Rectal smooth muscle tissue (tissue), 1 donor: ENCODE measurements at regions not wholly inside any gene's neighbourhood (a gene's known extent, or its start where the extent isn't known, plus 50 kb on each side); places are given as distances from the start of the nearest gene placed in this dataset.
A peak's percentile ranks its signal among the peaks of the same experiment; 100 is the strongest.
"Not testable (repeated sequence)": the region's sequence is repeated elsewhere in the genome, so short reads cannot be mapped to it uniquely, and the experiment has no call there.

Experiments used
- H3K27ac ChIP-seq: one replicate; pipeline ENCODE4 v1.7.0; 2013; ENCODE audit warnings: low read depth, low read length, inconsistent platforms
- H3K27me3 ChIP-seq: one replicate; pipeline ENCODE4 v1.7.0; 2013; ENCODE audit warnings: low read length; ENCODE audit not compliant: control insufficient read depth, insufficient read depth
- H3K36me3 ChIP-seq: one replicate; pipeline ENCODE4 v1.7.0; 2013; ENCODE audit warnings: low read length; ENCODE audit not compliant: control insufficient read depth, insufficient read depth
- H3K4me1 ChIP-seq: one replicate; pipeline ENCODE4 v1.7.0; 2013; ENCODE audit warnings: low read length; ENCODE audit not compliant: control insufficient read depth, insufficient read depth
- H3K4me3 ChIP-seq: one replicate; pipeline ENCODE4 v1.7.0; 2013; ENCODE audit warnings: low read length
- H3K9ac ChIP-seq: one replicate; pipeline ENCODE4 v1.7.0; 2013; ENCODE audit warnings: low read length

DNA sequence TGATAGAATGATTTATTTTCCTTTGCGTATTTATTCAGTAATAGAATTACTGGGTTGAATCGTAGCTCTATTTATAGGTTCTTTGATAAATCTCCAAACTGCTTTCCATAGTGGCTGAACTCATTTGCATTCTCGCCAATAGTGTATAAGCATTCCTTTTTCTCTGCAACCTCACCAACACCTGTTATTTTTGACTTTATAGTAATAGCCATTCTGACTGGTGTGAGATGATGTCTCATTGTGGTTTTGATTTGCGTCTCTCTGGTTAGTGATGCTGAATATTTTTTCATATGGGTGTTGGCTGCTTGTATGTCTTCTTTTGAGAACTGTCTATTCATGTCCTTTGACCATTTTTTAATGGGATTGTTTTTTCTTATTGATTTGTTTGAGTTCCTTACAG lies 160.7 kb downstream of the MID1IP1 start:
- Histone ChIP-seq H3K27me3 (no peaks in the 10 kb centered on the region), H3K4me3 (no peak overlapping the region), H3K4me1 (no peaks in the 10 kb centered on the region), H3K9ac (no peak overlapping the region), H3K27ac (no peak overlapping the region), H3K36me3 (no peaks in the 10 kb centered on the region)

DNA sequence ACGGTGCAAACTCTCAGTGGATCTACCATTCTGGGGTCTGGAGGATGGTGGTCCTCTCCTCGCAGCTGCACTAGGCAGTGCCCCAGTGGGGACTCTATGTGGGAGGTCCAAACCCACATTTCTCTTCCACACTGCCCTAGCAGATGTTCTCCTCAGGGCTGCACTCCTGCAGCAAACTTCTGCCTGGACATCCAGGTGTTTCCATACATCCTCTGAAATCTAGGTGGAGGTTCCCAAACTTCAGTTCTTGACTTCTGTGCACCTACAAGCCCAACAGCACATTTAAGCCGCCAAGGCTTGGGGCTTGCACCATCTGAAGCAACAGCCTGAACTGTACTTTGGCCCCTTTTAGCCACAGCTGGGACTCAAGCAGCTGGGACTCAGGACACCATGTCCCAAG lies 162.0 kb downstream of the MID1IP1 start:
- not testable (repeated sequence) for H3K4me1 ChIP-seq, H3K27ac ChIP-seq

DNA sequence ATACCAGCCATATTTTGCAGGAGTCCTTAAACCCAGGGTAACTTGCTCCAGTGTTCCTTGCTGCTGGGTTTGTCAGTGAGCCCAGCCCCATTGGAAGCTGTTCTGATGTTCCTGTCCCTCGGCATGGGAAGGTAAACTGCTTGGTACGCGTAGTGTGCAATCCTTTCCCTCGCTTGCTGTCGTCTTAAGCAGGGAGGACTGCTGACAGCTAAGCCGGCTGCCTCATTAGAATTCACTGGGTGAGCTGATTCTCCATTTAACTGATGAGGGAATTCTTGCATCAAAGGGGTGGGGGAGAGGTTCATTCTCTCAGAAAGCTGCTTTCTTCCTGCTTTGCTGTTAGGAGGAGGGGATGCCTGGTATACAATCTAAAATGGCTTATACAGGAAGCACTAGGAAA lies 164.6 kb downstream of the MID1IP1 start:
- H3K36me3 ChIP-seq: no peaks in the 10 kb centered on the region
- H3K27ac ChIP-seq: no peak overlapping the region
- no peak overlapping the region for H3K4me3 ChIP-seq
- H3K4me1 ChIP-seq: peaks cover 2% of the 10 kb centered on the region
- no peak overlapping the region for H3K9ac ChIP-seq
- no peaks in the 10 kb centered on the region for H3K27me3 ChIP-seq

More for the DNA sequence above, 162.0 kb downstream of the MID1IP1 start:
- H3K36me3 ChIP-seq, H3K4me3 ChIP-seq, H3K9ac ChIP-seq, H3K27me3 ChIP-seq: not testable (repeated sequence)

DNA sequence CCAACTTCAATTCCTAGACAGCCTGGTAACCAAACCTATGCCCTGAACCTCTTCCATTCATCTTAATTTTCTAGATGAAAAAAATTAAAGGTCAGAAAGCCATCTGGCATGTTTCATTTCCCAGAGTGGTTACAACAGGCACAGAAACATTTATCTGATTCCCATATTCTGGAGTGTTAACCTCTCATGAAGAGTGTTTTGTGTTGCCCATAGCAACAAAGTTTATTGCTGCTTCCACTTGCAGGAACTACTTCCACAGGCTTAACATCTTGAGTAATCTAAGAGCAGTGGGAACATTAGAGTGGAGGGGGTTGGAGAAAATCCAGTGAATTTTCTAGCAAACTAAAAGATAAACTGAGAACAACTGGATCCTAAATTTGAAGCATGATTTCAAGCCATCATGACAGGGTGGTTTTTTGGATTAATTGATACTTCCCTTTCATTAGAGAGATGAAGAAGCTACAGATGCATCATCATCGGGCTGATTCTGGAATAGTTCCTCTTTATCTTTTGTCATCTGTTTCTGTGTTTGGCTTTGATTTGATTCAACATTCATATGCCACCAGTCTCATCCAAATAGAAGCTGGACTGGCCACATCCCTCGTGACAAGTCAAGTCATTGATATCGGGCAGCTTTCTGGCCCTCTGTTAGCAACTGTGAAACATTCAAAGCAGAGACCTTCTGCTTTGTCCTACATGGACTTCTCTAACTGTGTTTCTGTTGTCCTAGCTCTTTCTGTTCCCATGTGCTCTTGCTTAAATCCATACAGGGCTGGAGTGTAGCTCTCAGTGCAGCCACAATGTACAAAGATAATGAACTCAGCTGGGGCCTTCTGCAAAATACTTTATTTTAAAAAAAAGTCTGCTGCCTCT lies 167.3 kb downstream of the MID1IP1 start:
- Histone ChIP-seq H3K36me3 (no peaks in the 10 kb centered on the region), H3K27me3 (no peaks in the 10 kb centered on the region), H3K27ac (peak overlapping the region; percentile 42), H3K9ac (no peak overlapping the region), H3K4me3 (no peak overlapping the region), H3K4me1 (peaks cover 2% of the 10 kb centered on the region)

DNA sequence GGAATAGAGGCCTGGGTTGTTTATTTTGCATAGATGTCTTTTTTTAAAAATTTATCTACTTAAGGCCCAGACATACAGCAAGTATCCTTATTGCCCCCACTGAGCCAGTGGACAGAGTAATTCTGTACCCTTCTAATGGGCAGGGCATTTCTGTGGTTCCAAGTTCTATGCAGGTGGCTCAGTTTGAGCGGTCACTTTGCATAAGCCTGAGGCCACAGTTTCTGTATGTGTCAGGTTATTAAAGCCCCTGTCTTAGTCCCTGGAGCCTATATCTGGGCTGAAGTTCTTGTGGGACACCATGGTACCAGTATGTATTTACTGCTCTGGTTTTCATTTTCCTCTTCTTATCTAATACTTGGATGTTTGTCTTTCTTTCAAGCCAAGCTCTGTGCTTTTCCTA lies 168.8 kb downstream of the MID1IP1 start:
- no peak overlapping the region for H3K9ac ChIP-seq
- peaks cover 2% of the 10 kb centered on the region for H3K4me1 ChIP-seq
- no peak overlapping the region for H3K27ac ChIP-seq
- H3K27me3 ChIP-seq: no peaks in the 10 kb centered on the region
- no peaks in the 10 kb centered on the region for H3K36me3 ChIP-seq
- no peak overlapping the region for H3K4me3 ChIP-seq

DNA sequence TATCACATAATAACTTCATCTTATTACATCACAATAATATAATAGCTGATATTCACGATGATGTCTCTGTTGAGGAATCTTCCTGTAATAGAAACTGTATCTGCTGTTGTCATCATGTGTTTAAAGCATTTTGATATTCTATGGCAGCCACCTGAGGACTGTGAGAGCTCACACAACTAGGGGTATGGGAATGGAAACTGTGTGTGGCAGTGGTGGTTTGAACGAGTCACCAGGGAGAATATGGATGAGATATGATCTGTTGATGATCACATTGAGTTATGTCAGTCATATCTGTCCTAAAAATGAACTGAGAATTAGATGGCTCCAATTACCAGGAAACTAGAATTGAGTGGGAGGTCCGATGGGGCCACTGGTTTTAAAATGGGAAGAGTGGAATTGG lies 169.6 kb downstream of the MID1IP1 start:
- Histone ChIP-seq H3K4me3 (no peak overlapping the region), H3K27me3 (no peaks in the 10 kb centered on the region), H3K36me3 (no peaks in the 10 kb centered on the region), H3K27ac (no peak overlapping the region), H3K9ac (no peak overlapping the region), H3K4me1 (peaks cover 2% of the 10 kb centered on the region)

DNA sequence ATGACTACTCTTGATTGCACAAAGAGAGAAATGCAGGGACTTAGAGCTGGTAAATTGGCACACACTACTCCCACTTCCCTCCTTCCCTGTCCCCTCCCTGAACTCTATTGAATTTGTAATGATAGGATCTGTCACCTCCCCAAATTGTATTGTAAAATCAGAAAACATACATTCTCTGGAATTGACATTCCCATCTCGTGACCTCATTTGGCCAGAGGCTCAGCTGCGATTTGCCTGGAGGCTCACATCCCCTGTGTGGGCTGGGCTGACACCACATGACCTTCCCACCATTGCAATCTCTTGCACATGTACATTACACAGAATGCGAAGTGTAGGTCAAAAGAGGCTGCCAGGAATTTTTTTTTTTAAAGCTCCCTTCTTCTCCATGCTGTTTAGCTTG lies 172.1 kb downstream of the MID1IP1 start:
- Histone ChIP-seq H3K4me3 (no peak overlapping the region), H3K27ac (no peak overlapping the region)

DNA sequence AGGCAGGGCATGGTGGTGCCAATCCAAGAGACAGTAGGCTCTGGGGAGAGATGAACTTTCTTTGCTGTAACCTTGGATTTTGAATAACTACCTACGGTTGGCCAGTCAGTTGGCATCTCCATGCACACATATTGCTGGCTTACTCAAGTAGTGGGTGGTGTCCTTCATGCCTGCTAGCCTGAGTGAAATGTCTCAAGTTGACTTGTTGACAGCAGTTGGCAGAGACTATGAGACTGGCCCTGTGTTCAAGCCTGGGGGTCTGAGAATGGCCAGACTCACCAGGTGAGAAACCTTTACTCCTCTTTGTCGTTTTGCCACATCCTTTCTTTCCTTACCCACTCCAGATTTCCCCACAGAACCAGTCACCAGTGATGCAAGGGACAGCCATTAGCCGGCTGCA lies 173.3 kb downstream of the MID1IP1 start:
- Histone ChIP-seq H3K27me3 (no peaks in the 10 kb centered on the region), H3K36me3 (no peaks in the 10 kb centered on the region), H3K9ac (no peak overlapping the region), H3K4me3 (no peak overlapping the region), H3K4me1 (no peaks in the 10 kb centered on the region), H3K27ac (no peak overlapping the region)

More for the DNA sequence above, 172.1 kb downstream of the MID1IP1 start:
- Histone ChIP-seq H3K36me3 (no peaks in the 10 kb centered on the region), H3K9ac (no peak overlapping the region), H3K4me1 (no peaks in the 10 kb centered on the region), H3K27me3 (no peaks in the 10 kb centered on the region)

DNA sequence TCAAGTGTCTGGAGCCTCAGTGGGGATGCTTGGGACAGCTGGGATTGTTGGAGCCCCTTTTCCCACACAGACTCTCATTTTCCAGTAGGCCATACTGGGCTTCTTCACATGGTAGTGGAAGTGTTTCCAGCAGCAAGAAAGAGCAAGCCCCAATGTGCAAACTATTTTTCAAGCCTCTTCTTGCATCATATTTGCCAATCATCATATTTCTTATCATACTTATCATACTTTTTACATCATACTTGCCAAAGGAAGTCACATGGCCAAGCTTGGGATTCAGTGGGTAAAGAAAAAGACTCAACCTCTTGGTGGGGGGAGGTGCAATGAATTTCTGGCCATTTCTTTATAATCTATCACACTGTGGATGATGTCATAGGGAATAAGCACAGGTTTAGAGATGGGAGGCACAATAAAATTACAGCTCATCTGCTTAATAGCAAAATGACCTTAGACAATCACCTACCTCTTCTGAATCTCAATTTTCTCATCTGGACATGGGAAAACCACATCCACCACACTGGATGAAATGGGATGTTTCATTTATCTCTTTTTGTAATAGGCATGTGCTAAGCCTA lies 174.2 kb downstream of the MID1IP1 start:
- Histone ChIP-seq H3K36me3 (no peaks in the 10 kb centered on the region), H3K4me1 (no peaks in the 10 kb centered on the region), H3K4me3 (no peak overlapping the region), H3K9ac (no peak overlapping the region), H3K27ac (no peak overlapping the region), H3K27me3 (no peaks in the 10 kb centered on the region)

DNA sequence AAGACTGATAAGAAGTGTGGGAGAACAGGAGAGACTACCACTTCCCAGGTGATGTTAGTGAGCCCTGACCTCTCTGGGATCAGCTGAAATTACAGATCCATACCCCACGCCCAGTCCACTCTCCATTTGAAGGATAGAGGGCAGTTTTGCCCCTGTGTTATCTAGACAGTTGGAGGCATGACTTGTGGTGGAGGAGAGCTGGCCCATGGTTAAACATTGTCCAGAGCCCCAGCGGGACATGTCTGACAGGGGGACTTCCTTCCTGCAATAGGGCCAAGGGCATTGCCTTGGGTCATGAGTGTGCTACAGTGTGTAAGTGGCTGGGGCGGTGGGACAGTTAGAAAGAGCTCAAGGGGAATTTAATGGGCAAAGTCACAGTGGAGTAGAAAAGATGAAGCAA lies 181.1 kb downstream of the MID1IP1 start:
- Histone ChIP-seq H3K27ac (no peak overlapping the region), H3K36me3 (no peaks in the 10 kb centered on the region), H3K4me3 (no peak overlapping the region), H3K27me3 (no peaks in the 10 kb centered on the region), H3K4me1 (no peaks in the 10 kb centered on the region), H3K9ac (no peak overlapping the region)

DNA sequence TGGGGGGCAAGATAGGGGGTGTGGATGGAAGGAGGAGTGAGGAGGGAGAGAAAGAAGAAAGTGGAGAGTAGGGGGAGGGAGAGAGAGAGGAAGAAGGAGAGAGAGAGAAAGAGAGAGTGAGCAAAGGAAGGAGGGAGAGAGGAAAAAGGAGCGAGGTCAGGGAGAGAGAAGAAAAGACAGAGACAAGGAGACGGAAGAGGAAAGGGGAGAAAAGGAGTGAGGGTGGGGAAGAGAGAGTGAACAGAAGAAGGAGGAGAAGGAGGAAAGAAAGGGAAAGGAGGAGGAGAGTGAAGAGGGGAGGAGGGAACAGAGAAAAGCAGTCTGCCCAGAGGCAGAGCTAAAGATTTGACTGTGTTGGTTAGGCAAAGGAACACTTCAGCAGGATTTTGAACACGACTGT lies 181.6 kb downstream of the MID1IP1 start:
- no peaks in the 10 kb centered on the region for H3K4me1 ChIP-seq
- no peak overlapping the region for H3K4me3 ChIP-seq
- H3K36me3 ChIP-seq: no peaks in the 10 kb centered on the region
- H3K9ac ChIP-seq: no peak overlapping the region
- H3K27me3 ChIP-seq: no peaks in the 10 kb centered on the region
- no peak overlapping the region for H3K27ac ChIP-seq

DNA sequence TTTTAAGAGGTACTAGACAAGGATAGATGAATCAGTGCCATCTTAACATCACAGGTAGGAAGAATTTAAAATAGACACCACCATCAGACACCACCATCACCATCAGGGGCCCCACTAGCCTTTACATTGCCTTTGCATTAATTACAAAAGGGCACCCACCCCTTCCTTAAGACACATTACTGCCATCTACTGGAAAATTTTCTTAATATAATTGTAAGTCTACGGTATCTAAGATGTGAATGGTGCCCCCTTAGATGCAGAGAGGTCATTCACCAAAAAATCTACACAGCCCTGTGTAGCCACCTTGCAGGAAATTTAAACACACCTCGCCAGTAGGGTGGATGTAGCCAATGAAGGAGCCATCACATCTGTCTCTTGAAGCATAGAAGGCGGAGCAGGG lies 184.1 kb downstream of the MID1IP1 start:
- Histone ChIP-seq H3K4me1 (no peaks in the 10 kb centered on the region), H3K4me3 (no peak overlapping the region), H3K9ac (no peak overlapping the region), H3K27ac (no peak overlapping the region), H3K36me3 (no peaks in the 10 kb centered on the region), H3K27me3 (no peaks in the 10 kb centered on the region)

DNA sequence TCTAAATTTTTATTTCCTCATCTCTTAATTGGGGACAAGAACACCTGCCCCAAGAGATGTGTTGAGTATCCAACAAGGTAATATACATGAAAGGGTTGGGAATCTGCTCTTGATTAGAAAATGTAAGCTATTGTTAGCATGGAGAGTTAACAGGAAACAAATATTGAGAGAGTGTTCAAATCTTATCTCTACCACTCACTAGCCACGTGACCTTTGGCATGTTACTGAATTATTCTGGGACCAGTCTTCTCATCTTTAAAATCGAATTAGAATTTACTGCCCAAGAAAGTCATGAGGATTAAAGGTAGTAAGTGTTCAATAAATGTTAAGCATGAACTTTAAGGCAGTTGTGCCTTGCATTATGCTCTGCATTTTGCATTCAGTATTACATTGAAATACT lies 184.7 kb downstream of the MID1IP1 start:
- Histone ChIP-seq H3K36me3 (no peaks in the 10 kb centered on the region), H3K9ac (no peak overlapping the region), H3K4me3 (no peak overlapping the region), H3K27ac (no peak overlapping the region), H3K27me3 (no peaks in the 10 kb centered on the region), H3K4me1 (no peaks in the 10 kb centered on the region)
